GM12892 (cell line): ENCODE measurements at regions not wholly inside any gene's neighbourhood (a gene's known extent, or its start where the extent isn't known, plus 50 kb on each side); places are given as distances from the start of the nearest gene placed in this dataset.

Experiments
- DNase-seq: peaks from one replicate; pipeline ENCODE4 v3.0.0; 2011; ENCODE audit not compliant: insufficient read length
- FAIRE-seq: peaks from 2 replicates; lab custom pipeline; 2011; peaks lifted over from hg19 to GRCh38; lab: Jason Lieb, UNC
- POLR2A ChIP-seq: IDR thresholded peaks from 2 replicates; pipeline ENCODE4 v1.6.1; 2011; ENCODE audit warnings: low read depth, low read length, control low read depth
- POLR2AphosphoS5 ChIP-seq: IDR thresholded peaks from 2 replicates; pipeline ENCODE4 v1.6.1; 2011; ENCODE audit warnings: low read depth, low read length, control low read depth
- TAF1 ChIP-seq: IDR thresholded peaks from 2 replicates; pipeline ENCODE4 v1.6.1; 2011; ENCODE audit warnings: low read depth, mild to moderate bottlenecking, control low read depth, low read length, borderline replicate concordance

- no peak for TF ChIP-seq TAF1
- TF ChIP-seq POLR2A, result no peak
- no peak for TF ChIP-seq POLR2AphosphoS5
- DNase-seq, result no peak
- FAIRE-seq, result no peak
Measured at GRCh38 chr16:64392456-64392855, 729.4 kb downstream of the CDH11 start.

GRCh38 chr16:64391063-64391600 is 730.7 kb downstream of the CDH11 start:
- no peak for FAIRE-seq
- DNase-seq, result no peak
- no peak for TF ChIP-seq POLR2A

- FAIRE-seq (no peak), DNase-seq (no peak)
- no peak for TF ChIP-seq POLR2A
Measured at GRCh38 chr16:64390102-64390501, 731.8 kb downstream of the CDH11 start.

DNA sequence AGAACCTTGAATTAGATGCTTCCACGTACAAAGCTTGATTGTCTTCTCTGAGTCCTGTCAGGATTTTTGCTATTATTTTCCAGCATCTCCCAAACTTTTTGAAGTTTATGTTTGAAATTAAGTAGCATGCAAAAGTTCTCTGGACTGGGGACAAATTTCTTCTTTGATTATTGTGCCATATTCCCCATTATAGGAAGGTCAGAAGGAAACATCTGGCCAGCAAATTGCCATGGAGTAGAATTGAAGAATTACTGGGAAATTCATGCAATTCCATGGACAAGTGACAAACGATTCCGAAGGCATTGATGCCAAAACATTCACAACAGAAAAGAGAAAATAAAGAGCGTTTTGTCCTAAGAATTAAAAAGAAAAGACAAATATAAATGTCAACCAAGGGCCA is 737.2 kb downstream of the CDH11 start:
- FAIRE-seq, result no peak
- TF ChIP-seq POLR2AphosphoS5, result no peak
- TF ChIP-seq TAF1, result no peak
- TF ChIP-seq POLR2A, result no peak
- no peak for DNase-seq

- DNase-seq (no peak), FAIRE-seq (no peak)
- TF ChIP-seq POLR2AphosphoS5 (no peak), TAF1 (no peak), POLR2A (no peak)
Measured at GRCh38 chr16:64381979-64382378, 739.9 kb downstream of the CDH11 start.

DNA sequence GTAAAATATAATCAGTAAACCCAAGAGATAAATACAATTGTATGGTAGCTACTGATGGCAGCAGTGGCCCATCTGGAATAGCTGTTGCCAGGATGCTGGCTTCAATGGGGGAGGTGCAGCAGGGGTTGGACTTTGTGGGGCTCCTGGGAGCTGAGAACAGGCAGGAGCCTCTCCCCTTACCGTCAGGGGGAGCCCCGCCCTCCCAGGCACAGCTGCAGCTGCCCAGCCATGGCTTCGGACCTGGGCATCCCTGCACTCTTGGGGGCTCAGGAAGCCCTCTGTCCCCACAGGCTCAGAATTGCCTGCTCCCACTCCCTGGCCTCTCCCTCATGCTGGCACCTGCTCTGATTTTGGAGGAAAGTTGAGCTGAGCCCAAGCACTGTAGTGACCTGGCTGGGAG is 741.1 kb downstream of the CDH11 start:
- no peak for FAIRE-seq
- no peak for DNase-seq
- TF ChIP-seq TAF1 (no peak), POLR2A (no peak), POLR2AphosphoS5 (no peak)

DNA sequence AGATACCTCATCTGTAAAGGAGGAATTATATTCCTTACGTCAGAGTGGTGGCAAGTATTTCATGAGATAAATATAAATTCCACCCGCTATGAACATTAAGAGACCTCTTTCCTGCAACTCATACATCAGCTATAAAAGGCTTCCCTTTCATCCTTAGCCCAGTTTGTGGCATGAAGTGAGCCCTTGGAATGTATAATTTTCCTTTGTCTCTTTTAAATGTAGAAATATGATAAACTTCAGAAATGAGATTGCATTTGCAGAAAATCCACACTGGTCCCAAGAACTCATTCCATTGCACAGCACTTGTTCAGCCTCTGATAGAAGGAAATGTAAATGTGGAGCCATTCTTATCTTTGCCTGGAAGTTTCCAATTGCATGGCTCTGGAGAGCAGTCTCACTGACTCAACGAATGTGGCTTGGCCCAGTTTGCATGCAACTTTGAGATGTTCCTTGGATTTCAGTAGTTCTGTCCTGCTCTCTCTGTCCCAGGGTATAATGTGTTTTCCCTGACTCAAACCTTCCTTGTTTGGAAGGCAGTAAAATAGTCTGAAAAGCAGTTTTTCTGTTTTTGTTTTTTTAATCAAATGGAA is 746.4 kb downstream of the CDH11 start:
- TF ChIP-seq TAF1, result no peak
- TF ChIP-seq POLR2A, result no peak
- TF ChIP-seq POLR2AphosphoS5, result no peak
- FAIRE-seq (no peak), DNase-seq (no peak)

GRCh38 chr16:64370112-64370511 is 751.8 kb downstream of the CDH11 start:
- DNase-seq, result no peak
- TF ChIP-seq POLR2AphosphoS5, result no peak
- no peak for TF ChIP-seq TAF1
- no peak for TF ChIP-seq POLR2A
- no peak for FAIRE-seq

- FAIRE-seq (no peak), DNase-seq (no peak)
- TF ChIP-seq POLR2AphosphoS5, result no peak
- no peak for TF ChIP-seq TAF1
- TF ChIP-seq POLR2A, result no peak
Measured at GRCh38 chr16:64365448-64365931, 756.4 kb downstream of the CDH11 start.

DNA sequence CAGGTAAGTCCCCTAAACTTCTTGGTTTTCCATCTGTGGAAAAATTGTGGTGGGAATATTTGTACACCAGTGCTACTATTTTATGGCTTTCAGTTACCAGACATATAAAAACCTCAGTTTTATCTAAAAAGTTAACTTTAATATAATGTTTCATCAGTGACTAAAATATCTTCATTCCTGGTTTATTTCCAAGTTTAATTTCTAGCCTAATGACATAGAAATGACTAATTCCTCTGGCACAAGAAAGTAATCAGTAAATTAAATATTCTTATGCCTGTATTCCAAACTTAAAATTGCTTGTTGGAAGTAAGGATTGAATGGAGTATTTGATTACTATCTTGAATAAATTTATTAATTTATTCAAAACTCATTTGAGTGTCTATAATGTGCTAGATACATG is 757.0 kb downstream of the CDH11 start:
- no peak for DNase-seq
- FAIRE-seq, result no peak
- TF ChIP-seq POLR2A (no peak), TAF1 (no peak)

- TF ChIP-seq POLR2A, result no peak
- no peak for TF ChIP-seq POLR2AphosphoS5
- no peak for TF ChIP-seq TAF1
- DNase-seq (no peak), FAIRE-seq (no peak)
Measured at GRCh38 chr16:64364416-64364815, 757.4 kb downstream of the CDH11 start.

DNA sequence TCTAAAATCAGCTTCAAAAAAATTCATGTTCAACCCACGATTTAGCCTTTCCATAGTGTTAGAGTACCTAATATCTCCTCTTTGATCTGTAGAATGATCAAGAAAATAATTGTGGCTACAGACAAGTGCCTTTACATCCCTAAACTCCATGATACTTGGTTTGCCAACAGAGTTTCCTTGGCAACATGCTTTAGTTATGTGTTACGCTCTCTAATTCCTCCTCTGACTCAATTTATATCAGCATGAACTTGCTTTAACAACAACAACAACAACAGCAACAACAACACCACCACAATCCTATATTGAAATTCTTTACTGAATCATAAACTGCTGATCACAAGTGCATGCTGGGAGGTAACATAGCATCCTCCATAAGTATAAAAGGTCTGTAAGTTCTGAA is 757.8 kb downstream of the CDH11 start:
- TF ChIP-seq POLR2AphosphoS5 (no peak), TAF1 (no peak), POLR2A (no peak)
- FAIRE-seq, result no peak
- DNase-seq, result no peak
